Spleen (tissue), 7 donors: ENCODE measurements at regions not wholly inside any gene's neighbourhood (a gene's known extent, or its start where the extent isn't known, plus 50 kb on each side); places are given as distances from the start of the nearest gene placed in this dataset.

Experiments
- CTCF ChIP-seq, 11 experiments: fragments of 200-600 bp in 7 of 11; fragments of 450-650 bp in 4 of 11; sonication (generic) in 4 of 11; IDR thresholded peaks in 8 of 11; conservative IDR thresholded peaks in 3 of 11; 1 replicate in 7 of 11; 2 replicates in 4 of 11; pipeline versions ENCODE4 v1.4.0 to v1.8.0; 2016 to 2021; ENCODE audit warnings: antibody characterized with exemption in 11 of 11, inconsistent platforms in 4 of 11, mild to moderate bottlenecking in 1 of 11
- POLR2A ChIP-seq, 3 donors: fragments of 450-650 bp; IDR thresholded peaks; one replicate each; pipeline ENCODE4 v1.5.1; 2017; ENCODE audit warnings: antibody characterized with exemption in 3 of 3, mild to moderate bottlenecking in 1 of 3
- POLR2AphosphoS5 ChIP-seq, 3 donors: sonication (generic); formaldehyde crosslinking; IDR thresholded peaks; one replicate each; pipeline ENCODE4 v1.5.1; 2017; ENCODE audit warnings: antibody characterized with exemption in 3 of 3
- donor health status: DM: no; HTN: no; CAD: no; lungs with moderate emphysema.
- donor health status: DM: no; HTN: no; CAD: no.
- donor health status: DM: no; HTN: no; CAD: no.

GRCh38 chr7:34247468-34247867 is 342.1 kb downstream of the BMPER start:
- TF ChIP-seq CTCF (IDR thresholded peaks at IDR 0.05 in 8 of 11, conservative IDR thresholded peaks at IDR 0.05 in 3 of 11) (no peak), POLR2A (IDR thresholded peaks at IDR 0.05) (no peak), POLR2AphosphoS5 (IDR thresholded peaks at IDR 0.05) (no peak)
